Epidermal melanocyte (primary cell): ENCODE measurements at regions not wholly inside any gene's neighbourhood (a gene's known extent, or its start where the extent isn't known, plus 50 kb on each side); places are given as distances from the start of the nearest gene placed in this dataset.

Source experiments
- DNase-seq: peaks from one replicate; pipeline ENCODE4 v3.0.0; 2011; ENCODE audit warnings: low spot score; ENCODE audit not compliant: insufficient read length

- DNase-seq, result no peak
Observed at GRCh38 chr9:2311920-2312319, 296.8 kb downstream of the SMARCA2 start.

GRCh38 chr9:2313512-2313911 is 298.4 kb downstream of the SMARCA2 start:
- no peak for DNase-seq

GRCh38 chr9:2317591-2317990 is 302.4 kb downstream of the SMARCA2 start:
- no peak for DNase-seq

GRCh38 chr9:2319421-2319820 is 302.2 kb upstream of the VLDLR start:
- no peak for DNase-seq

GRCh38 chr9:2320114-2320513 is 301.5 kb upstream of the VLDLR start:
- DNase-seq, result no peak

GRCh38 chr9:2320632-2321031 is 301.0 kb upstream of the VLDLR start:
- no peak for DNase-seq

GRCh38 chr9:2321523-2322148 is 300.0 kb upstream of the VLDLR start:
- no peak for DNase-seq

GRCh38 chr9:2324742-2325141 is 296.8 kb upstream of the VLDLR start:
- DNase-seq, result no peak

- DNase-seq, result no peak
Observed at GRCh38 chr9:2332663-2333062, 288.9 kb upstream of the VLDLR start.

GRCh38 chr9:2335260-2335659 is 286.3 kb upstream of the VLDLR start:
- no peak for DNase-seq

- DNase-seq, result no peak
Observed at GRCh38 chr9:2336055-2336454, 285.5 kb upstream of the VLDLR start.

GRCh38 chr9:2337131-2337530 is 284.5 kb upstream of the VLDLR start:
- no peak for DNase-seq

GRCh38 chr9:2337627-2338026 is 284.0 kb upstream of the VLDLR start:
- DNase-seq, result no peak

GRCh38 chr9:2338777-2339365 is 282.7 kb upstream of the VLDLR start:
- DNase-seq, result no peak

GRCh38 chr9:2339416-2339815 is 282.2 kb upstream of the VLDLR start:
- DNase-seq, result no peak

GRCh38 chr9:2340046-2340760 is 281.4 kb upstream of the VLDLR start:
- DNase-seq, result no peak

- DNase-seq, result no peak
Observed at GRCh38 chr9:2341126-2341525, 280.5 kb upstream of the VLDLR start.

- no peak for DNase-seq
Observed at GRCh38 chr9:2341956-2342355, 279.6 kb upstream of the VLDLR start.

- DNase-seq, result no peak
Observed at GRCh38 chr9:2343756-2344155, 277.8 kb upstream of the VLDLR start.

- DNase-seq, result no peak
Observed at GRCh38 chr9:2344436-2344835, 277.2 kb upstream of the VLDLR start.

- no peak for DNase-seq
Observed at GRCh38 chr9:2345013-2345412, 276.6 kb upstream of the VLDLR start.

- DNase-seq, result no peak
Observed at GRCh38 chr9:2346277-2346913, 275.2 kb upstream of the VLDLR start.
